GM23338 (cell line): ENCODE measurements at regions not wholly inside any gene's neighbourhood (a gene's known extent, or its start where the extent isn't known, plus 50 kb on each side); places are given as distances from the start of the nearest gene placed in this dataset.

Experiments
- ATAC-seq: fragments of 200-7000 bp; cut with Tn5 transposase; 3 replicates; pipeline ENCODE4 v1.9.1; 2020
- DNase-seq: peaks from one replicate; pipeline ENCODE4 v3.0.0-alpha.2; 2015; ENCODE audit warnings: low spot score
- H2AFZ ChIP-seq: fragments of 200-600 bp; sonication (generic); 2 replicates; pipeline ENCODE4 v1.8.0; 2016; ENCODE audit warnings: antibody characterized with exemption, mild to moderate bottlenecking, moderate library complexity
- H3F3A ChIP-seq: fragments of 200-600 bp; sonication (generic); replicated peaks from 2 replicates; pipeline ENCODE4 v1.8.0; 2017; ENCODE audit warnings: antibody characterized with exemption, mixed run types, low read depth
- H3K27ac ChIP-seq: fragments of 200-600 bp; sonication (generic); 2 replicates; pipeline ENCODE4 v1.6.1; 2016; ENCODE audit warnings: low read depth
- H3K27me3 ChIP-seq: fragments of 200-600 bp; sonication (generic); 2 replicates; pipeline ENCODE4 v1.8.0; 2016; ENCODE audit warnings: mild to moderate bottlenecking, mixed run types, moderate library complexity; ENCODE audit not compliant: insufficient read depth
- H3K36me3 ChIP-seq: fragments of 200-600 bp; sonication (generic); 2 replicates; pipeline ENCODE4 v1.8.0; 2016; ENCODE audit warnings: mild to moderate bottlenecking; ENCODE audit not compliant: insufficient read depth
- H3K4me1 ChIP-seq: fragments of 200-600 bp; sonication (generic); 2 replicates; pipeline ENCODE4 v1.8.0; 2016; ENCODE audit warnings: mild to moderate bottlenecking, moderate library complexity; ENCODE audit not compliant: insufficient read depth
- H3K4me2 ChIP-seq: fragments of 200-600 bp; sonication (generic); 2 replicates; pipeline ENCODE4 v1.7.1; 2017; ENCODE audit warnings: mixed run types
- H3K4me3 ChIP-seq: fragments of 200-600 bp; sonication (generic); 2 replicates; pipeline ENCODE4 v1.6.1; 2016; ENCODE audit warnings: mixed run types
- H3K79me2 ChIP-seq: fragments of 200-600 bp; sonication (generic); replicated peaks from 2 replicates; pipeline ENCODE4 v1.8.0; 2017; ENCODE audit warnings: mild to moderate bottlenecking; ENCODE audit not compliant: insufficient read depth
- H3K9me2 ChIP-seq: fragments of 200-600 bp; sonication (generic); 2 replicates; pipeline ENCODE4 v1.8.0; 2017; ENCODE audit not compliant: insufficient read depth
- H4K20me1 ChIP-seq: fragments of 200-600 bp; sonication (generic); replicated peaks from 2 replicates; pipeline ENCODE4 v1.8.0; 2017; ENCODE audit warnings: mild to moderate bottlenecking; ENCODE audit not compliant: insufficient read depth
- H3K27ac Mint-ChIP-seq: 2 replicates; pipeline ENCODE4 v1.8.0; 2020; ENCODE audit warnings: inconsistent platforms, mild to moderate bottlenecking, moderate library complexity, mixed read lengths
- H3K27me3 Mint-ChIP-seq: 3 replicates; pipeline ENCODE4 v1.8.0; 2022; ENCODE audit warnings: low read depth, mild to moderate bottlenecking, moderate library complexity, mixed read lengths, inconsistent platforms; ENCODE audit not compliant: insufficient read depth, poor library complexity
- H3K36me3 Mint-ChIP-seq: 3 replicates; pipeline ENCODE4 v1.8.0; 2021; ENCODE audit warnings: low read depth, mild to moderate bottlenecking, inconsistent platforms, moderate library complexity, mixed read lengths
- H3K4me1 Mint-ChIP-seq: 3 replicates; pipeline ENCODE4 v1.8.0; 2020; ENCODE audit warnings: mild to moderate bottlenecking, inconsistent platforms, mixed read lengths
- H3K4me3 Mint-ChIP-seq: 3 replicates; pipeline ENCODE4 v1.8.0; 2021; ENCODE audit warnings: moderate library complexity, mild to moderate bottlenecking, inconsistent platforms, mixed read lengths
- H3K9me3 Mint-ChIP-seq: 3 replicates; pipeline ENCODE4 v1.8.0; 2020; ENCODE audit warnings: moderate library complexity, mild to moderate bottlenecking, inconsistent platforms, mixed read lengths
- CREB1 ChIP-seq: fragments of 250-450 bp; sonication (Bioruptor Pico); IDR thresholded peaks from 2 replicates; pipeline ENCODE4 v1.5.0; 2020; ENCODE audit warnings: low read depth, mild to moderate bottlenecking, moderate library complexity
- EZH2 ChIP-seq: fragments of 200-600 bp; sonication (generic); IDR thresholded peaks from one replicate; pipeline ENCODE4 v1.8.0; 2017; ENCODE audit warnings: antibody characterized with exemption, mild to moderate bottlenecking, low read depth; ENCODE audit not compliant: unreplicated experiment
- EZH2phosphoT487 ChIP-seq: fragments of 200-600 bp; sonication (generic); IDR thresholded peaks from one replicate; pipeline ENCODE4 v1.8.1; 2018; ENCODE audit warnings: antibody characterized with exemption; ENCODE audit not compliant: unreplicated experiment
- JUNB ChIP-seq: IDR thresholded peaks from one replicate; pipeline ENCODE4 v1.6.1; 2016; ENCODE audit warnings: antibody characterized with exemption; ENCODE audit not compliant: unreplicated experiment
- POLR2AphosphoS5 ChIP-seq: IDR thresholded peaks from 2 replicates; pipeline ENCODE4 v1.6.1; 2016; ENCODE audit warnings: antibody characterized with exemption, low read depth
- STAT1 ChIP-seq: IDR thresholded peaks from one replicate; pipeline ENCODE4 v1.6.1; 2016; ENCODE audit warnings: antibody characterized with exemption; ENCODE audit not compliant: unreplicated experiment
- ZNF114 ChIP-seq: fragments of 250-450 bp; sonication (Bioruptor Pico); IDR thresholded peaks from 2 replicates; pipeline ENCODE4 v1.5.0; 2020; ENCODE audit warnings: mild to moderate bottlenecking, moderate library complexity
- ZNF331 ChIP-seq: fragments of 250-450 bp; sonication (Bioruptor Pico); IDR thresholded peaks from 2 replicates; pipeline ENCODE4 v1.5.0; 2020; ENCODE audit warnings: low read depth, mild to moderate bottlenecking, moderate library complexity
- TF ChIP-seq, protein P1 (sequence below): IDR thresholded peaks from 2 replicates; pipeline ENCODE4 v1.6.1; 2016; ENCODE audit warnings: antibody characterized with exemption
- TF ChIP-seq, protein P2 (sequence below): IDR thresholded peaks from one replicate; pipeline ENCODE4 v1.6.1; 2018; ENCODE audit warnings: antibody characterized with exemption; ENCODE audit not compliant: unreplicated experiment
- TF ChIP-seq, protein P3 (sequence below): fragments of 250-450 bp; sonication (Bioruptor Pico); IDR thresholded peaks from 2 replicates; pipeline ENCODE4 v1.5.0; 2020; ENCODE audit warnings: mild to moderate bottlenecking, moderate library complexity
- TF ChIP-seq, protein P4 (sequence below), 2 experiments: fragments of 200-600 bp in 1 of 2; sonication (generic) in 1 of 2; conservative IDR thresholded peaks; 2 replicates each; pipeline versions ENCODE4 v1.5.1 to v1.6.1; 2016 to 2017; ENCODE audit warnings: antibody characterized with exemption in 2 of 2, low read depth in 2 of 2, mild to moderate bottlenecking in 2 of 2, moderate library complexity in 1 of 2

GRCh38 chr2:128813352-128814034 is 494.8 kb upstream of the HS6ST1 start:
- Mint-ChIP-seq H3K4me1 (peaks cover 20% of the 10 kb centered on the region), H3K36me3 (peaks cover 9% of the 10 kb centered on the region; the same call in 1 of the 3 replicates), H3K9me3 (peaks cover 21% of the 10 kb centered on the region; the same call in 2 of the 3 replicates), H3K27me3 (peaks cover 9% of the 10 kb centered on the region), H3K4me3 (no peak overlapping the region), H3K27ac (no peak overlapping the region; the same call in 1 of the 2 replicates)
- H3K4me2 ChIP-seq: no peak overlapping the region
- DNase-seq (no peak), ATAC-seq (no peak)
- no peaks in the 10 kb centered on the region for H3K79me2 ChIP-seq
- H3F3A ChIP-seq: no peaks in the 10 kb centered on the region
- H3K27ac ChIP-seq: no peak overlapping the region
- no peaks in the 10 kb centered on the region for H3K27me3 ChIP-seq
- peaks cover 6% of the 10 kb centered on the region for H3K9me2 ChIP-seq
- TF ChIP-seq EZH2phosphoT487 (no peak), ZNF331 (CRISPR knock-in tag) (no peak), POLR2AphosphoS5 (no peak), CREB1 (CRISPR knock-in tag) (no peak), ZNF114 (no peak), EZH2 (no peak), STAT1 (no peak), JUNB (no peak)
- TF ChIP-seq, protein P1, sequence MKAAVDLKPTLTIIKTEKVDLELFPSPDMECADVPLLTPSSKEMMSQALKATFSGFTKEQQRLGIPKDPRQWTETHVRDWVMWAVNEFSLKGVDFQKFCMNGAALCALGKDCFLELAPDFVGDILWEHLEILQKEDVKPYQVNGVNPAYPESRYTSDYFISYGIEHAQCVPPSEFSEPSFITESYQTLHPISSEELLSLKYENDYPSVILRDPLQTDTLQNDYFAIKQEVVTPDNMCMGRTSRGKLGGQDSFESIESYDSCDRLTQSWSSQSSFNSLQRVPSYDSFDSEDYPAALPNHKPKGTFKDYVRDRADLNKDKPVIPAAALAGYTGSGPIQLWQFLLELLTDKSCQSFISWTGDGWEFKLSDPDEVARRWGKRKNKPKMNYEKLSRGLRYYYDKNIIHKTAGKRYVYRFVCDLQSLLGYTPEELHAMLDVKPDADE: no peak
- TF ChIP-seq, protein P2, sequence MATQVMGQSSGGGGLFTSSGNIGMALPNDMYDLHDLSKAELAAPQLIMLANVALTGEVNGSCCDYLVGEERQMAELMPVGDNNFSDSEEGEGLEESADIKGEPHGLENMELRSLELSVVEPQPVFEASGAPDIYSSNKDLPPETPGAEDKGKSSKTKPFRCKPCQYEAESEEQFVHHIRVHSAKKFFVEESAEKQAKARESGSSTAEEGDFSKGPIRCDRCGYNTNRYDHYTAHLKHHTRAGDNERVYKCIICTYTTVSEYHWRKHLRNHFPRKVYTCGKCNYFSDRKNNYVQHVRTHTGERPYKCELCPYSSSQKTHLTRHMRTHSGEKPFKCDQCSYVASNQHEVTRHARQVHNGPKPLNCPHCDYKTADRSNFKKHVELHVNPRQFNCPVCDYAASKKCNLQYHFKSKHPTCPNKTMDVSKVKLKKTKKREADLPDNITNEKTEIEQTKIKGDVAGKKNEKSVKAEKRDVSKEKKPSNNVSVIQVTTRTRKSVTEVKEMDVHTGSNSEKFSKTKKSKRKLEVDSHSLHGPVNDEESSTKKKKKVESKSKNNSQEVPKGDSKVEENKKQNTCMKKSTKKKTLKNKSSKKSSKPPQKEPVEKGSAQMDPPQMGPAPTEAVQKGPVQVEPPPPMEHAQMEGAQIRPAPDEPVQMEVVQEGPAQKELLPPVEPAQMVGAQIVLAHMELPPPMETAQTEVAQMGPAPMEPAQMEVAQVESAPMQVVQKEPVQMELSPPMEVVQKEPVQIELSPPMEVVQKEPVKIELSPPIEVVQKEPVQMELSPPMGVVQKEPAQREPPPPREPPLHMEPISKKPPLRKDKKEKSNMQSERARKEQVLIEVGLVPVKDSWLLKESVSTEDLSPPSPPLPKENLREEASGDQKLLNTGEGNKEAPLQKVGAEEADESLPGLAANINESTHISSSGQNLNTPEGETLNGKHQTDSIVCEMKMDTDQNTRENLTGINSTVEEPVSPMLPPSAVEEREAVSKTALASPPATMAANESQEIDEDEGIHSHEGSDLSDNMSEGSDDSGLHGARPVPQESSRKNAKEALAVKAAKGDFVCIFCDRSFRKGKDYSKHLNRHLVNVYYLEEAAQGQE: no peak
- TF ChIP-seq, protein P3, sequence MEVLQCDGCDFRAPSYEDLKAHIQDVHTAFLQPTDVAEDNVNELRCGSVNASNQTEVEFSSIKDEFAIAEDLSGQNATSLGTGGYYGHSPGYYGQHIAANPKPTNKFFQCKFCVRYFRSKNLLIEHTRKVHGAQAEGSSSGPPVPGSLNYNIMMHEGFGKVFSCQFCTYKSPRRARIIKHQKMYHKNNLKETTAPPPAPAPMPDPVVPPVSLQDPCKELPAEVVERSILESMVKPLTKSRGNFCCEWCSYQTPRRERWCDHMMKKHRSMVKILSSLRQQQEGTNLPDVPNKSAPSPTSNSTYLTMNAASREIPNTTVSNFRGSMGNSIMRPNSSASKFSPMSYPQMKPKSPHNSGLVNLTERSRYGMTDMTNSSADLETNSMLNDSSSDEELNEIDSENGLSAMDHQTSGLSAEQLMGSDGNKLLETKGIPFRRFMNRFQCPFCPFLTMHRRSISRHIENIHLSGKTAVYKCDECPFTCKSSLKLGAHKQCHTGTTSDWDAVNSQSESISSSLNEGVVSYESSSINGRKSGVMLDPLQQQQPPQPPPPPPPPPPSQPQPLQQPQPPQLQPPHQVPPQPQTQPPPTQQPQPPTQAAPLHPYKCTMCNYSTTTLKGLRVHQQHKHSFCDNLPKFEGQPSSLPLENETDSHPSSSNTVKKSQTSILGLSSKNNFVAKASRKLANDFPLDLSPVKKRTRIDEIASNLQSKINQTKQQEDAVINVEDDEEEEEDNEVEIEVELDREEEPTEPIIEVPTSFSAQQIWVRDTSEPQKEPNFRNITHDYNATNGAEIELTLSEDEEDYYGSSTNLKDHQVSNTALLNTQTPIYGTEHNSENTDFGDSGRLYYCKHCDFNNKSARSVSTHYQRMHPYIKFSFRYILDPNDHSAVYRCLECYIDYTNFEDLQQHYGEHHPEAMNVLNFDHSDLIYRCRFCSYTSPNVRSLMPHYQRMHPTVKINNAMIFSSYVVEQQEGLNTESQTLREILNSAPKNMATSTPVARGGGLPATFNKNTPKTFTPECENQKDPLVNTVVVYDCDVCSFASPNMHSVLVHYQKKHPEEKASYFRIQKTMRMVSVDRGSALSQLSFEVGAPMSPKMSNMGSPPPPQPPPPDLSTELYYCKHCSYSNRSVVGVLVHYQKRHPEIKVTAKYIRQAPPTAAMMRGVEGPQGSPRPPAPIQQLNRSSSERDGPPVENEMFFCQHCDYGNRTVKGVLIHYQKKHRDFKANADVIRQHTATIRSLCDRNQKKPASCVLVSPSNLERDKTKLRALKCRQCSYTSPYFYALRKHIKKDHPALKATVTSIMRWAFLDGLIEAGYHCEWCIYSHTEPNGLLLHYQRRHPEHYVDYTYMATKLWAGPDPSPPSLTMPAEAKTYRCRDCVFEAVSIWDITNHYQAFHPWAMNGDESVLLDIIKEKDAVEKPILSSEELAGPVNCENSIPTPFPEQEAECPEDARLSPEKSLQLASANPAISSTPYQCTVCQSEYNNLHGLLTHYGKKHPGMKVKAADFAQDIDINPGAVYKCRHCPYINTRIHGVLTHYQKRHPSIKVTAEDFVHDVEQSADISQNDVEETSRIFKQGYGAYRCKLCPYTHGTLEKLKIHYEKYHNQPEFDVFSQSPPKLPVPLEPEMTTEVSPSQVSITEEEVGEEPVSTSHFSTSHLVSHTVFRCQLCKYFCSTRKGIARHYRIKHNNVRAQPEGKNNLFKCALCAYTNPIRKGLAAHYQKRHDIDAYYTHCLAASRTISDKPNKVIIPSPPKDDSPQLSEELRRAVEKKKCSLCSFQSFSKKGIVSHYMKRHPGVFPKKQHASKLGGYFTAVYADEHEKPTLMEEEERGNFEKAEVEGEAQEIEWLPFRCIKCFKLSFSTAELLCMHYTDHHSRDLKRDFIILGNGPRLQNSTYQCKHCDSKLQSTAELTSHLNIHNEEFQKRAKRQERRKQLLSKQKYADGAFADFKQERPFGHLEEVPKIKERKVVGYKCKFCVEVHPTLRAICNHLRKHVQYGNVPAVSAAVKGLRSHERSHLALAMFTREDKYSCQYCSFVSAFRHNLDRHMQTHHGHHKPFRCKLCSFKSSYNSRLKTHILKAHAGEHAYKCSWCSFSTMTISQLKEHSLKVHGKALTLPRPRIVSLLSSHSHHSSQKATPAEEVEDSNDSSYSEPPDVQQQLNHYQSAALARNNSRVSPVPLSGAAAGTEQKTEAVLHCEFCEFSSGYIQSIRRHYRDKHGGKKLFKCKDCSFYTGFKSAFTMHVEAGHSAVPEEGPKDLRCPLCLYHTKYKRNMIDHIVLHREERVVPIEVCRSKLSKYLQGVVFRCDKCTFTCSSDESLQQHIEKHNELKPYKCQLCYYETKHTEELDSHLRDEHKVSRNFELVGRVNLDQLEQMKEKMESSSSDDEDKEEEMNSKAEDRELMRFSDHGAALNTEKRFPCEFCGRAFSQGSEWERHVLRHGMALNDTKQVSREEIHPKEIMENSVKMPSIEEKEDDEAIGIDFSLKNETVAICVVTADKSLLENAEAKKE: no peak
- TF ChIP-seq, protein P4, sequence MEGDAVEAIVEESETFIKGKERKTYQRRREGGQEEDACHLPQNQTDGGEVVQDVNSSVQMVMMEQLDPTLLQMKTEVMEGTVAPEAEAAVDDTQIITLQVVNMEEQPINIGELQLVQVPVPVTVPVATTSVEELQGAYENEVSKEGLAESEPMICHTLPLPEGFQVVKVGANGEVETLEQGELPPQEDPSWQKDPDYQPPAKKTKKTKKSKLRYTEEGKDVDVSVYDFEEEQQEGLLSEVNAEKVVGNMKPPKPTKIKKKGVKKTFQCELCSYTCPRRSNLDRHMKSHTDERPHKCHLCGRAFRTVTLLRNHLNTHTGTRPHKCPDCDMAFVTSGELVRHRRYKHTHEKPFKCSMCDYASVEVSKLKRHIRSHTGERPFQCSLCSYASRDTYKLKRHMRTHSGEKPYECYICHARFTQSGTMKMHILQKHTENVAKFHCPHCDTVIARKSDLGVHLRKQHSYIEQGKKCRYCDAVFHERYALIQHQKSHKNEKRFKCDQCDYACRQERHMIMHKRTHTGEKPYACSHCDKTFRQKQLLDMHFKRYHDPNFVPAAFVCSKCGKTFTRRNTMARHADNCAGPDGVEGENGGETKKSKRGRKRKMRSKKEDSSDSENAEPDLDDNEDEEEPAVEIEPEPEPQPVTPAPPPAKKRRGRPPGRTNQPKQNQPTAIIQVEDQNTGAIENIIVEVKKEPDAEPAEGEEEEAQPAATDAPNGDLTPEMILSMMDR (conservative IDR thresholded peaks at IDR 0.05; ENCODE audit: low read depth in 2 of 2): no peak
- H4K20me1 ChIP-seq: no peaks in the 10 kb centered on the region
- H2AFZ ChIP-seq: no peak overlapping the region
- no peaks in the 10 kb centered on the region; the same call in 1 of the 2 replicates for H3K4me1 ChIP-seq
- H3K4me3 ChIP-seq: no peak overlapping the region
- H3K36me3 ChIP-seq: no peaks in the 10 kb centered on the region
